Epidermal melanocyte (primary cell): ENCODE measurements at regions not wholly inside any gene's neighbourhood (a gene's known extent, or its start where the extent isn't known, plus 50 kb on each side); places are given as distances from the start of the nearest gene placed in this dataset.
"Not testable (repeated sequence)": the region's sequence is repeated elsewhere in the genome, so short reads cannot be mapped to it uniquely, and the experiment has no call there.

Experiments
- DNase-seq: peaks from one replicate; pipeline ENCODE4 v3.0.0; 2011; ENCODE audit warnings: low spot score; ENCODE audit not compliant: insufficient read length

DNA sequence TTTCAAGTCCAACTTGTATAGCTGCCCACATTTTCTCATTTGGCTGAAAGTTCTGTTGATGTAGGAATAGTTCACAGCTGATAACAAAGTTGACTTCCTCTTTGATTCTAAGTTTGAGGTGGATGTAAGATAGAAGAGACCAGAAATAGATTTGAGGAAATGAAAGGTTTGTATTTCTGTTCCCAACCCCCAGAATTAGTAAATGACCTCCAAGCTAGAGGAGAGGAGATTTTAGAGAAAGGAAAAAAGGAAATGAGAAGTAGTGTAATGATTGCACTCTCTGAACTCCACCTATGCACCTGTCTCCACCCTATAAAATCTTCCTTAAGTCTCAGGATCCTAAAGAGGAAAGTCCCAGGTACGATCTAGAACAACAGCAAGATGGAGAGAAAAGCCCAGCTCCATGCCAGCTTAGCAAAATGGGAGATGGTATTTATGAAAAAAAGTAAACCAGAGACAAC, 130.4 kb upstream of the POC5 start:
- no peak for DNase-seq

DNA sequence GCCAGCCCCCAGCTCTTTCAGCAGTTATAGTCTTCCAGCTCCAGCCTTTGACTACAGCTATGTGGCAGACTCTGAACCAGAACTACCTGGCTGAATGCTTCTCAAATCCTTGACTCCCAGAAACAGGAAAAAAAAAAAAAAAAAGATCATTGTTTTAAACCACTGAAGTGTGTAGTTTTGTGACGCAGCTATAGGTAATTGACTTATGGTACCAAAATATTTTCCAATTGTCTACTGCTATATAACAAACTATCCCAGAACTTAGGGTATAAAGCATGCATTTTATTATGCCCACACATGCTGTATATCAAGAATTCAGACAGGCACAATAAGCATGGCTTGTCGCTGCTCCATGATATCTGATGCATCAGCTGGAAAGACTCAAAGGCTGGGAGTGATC, 127.1 kb upstream of the POC5 start:
- DNase-seq = no peak

GRCh38 chr5:75843319-75843718, 126.1 kb upstream of the POC5 start:
- DNase-seq = no peak

DNA sequence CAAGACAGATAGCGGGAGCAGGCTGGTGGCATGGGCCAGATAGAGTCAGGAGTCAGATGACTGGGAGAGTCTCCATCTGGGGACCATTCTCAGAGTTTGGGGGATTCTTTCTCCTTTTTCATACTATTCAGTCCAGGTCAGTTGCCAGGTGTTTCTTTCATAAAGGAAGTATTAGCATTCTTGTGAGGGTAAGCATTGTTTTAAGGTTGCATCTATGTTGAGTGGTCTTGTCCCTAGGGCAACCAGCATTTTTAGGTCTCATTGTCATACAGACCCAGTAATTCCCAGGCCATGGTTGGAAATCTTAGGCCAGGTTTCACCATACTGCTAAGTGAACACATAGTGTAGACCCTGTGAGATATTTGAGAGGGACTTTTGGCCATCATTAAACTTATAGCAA, 122.3 kb upstream of the POC5 start:
- DNase-seq = no peak

DNA sequence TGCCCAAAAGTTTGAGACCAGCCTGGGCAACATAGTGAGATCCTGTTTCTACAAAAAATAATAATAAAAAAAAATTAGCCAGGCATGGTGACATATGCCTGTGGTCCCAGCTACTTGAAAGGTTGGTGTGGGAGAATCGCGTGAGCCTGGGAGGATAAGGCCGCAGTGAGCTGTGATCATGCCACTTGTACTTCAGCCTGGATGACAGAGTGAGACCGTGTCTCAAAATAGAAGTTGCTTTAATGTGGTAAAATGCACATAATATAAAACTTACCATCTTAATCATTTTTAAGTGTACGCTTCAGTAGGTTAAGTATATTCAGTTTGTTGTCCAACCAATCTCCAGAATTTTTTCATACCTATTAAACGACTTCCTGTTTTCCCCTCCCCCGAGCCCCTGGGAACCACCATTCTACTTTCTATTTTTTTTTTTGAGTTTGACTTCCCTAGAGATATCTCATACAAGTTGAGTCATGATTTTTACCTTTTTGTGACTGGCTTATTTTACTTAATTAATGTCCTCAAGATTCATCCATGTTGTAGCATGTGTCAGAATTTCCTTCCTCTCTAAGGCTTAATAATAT, 120.1 kb upstream of the POC5 start:
- DNase-seq = no peak

DNA sequence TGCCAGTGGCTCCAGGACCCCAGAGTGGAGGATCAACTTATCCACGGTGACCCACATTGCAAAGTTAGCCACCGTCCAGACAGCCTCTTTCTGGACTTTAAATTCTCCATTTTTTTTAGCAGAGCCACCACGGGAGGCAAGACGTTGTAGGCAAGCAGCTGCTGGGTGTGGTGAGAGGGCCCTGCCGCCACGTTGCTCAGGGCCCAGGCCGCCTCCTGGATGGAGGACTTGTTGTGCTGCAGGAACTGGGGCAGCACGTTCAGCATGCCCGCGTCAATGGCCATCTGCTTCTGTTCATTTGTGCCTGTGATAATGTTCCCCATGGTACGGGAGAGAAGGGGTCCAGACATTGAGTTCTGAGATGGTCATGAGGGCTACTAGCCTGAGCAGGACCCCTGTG, 114.3 kb upstream of the POC5 start:
- no peak for DNase-seq

GRCh38 chr5:75828029-75828428, 110.8 kb upstream of the POC5 start:
- DNase-seq = no peak

DNA sequence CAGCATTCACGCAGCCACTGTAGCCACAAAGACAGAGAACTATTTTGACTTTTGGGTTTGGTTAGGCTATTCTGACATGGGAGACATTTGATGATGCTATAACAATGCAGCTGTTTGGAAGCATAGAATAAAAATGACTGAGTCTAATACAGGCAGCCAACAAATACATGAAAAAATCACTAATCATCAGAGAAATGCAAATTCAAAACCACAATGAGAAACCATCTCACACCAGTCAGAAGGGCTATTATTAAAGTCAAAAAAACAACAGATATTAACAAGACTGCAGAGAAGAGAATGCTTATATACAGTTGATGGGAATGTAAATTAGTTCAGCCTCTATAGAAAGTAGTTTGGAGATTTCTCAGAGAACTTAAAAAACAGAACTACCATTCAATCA, 107.1 kb upstream of the POC5 start:
- DNase-seq = no peak

GRCh38 chr5:75823811-75824210, 106.6 kb upstream of the POC5 start:
- no peak for DNase-seq

DNA sequence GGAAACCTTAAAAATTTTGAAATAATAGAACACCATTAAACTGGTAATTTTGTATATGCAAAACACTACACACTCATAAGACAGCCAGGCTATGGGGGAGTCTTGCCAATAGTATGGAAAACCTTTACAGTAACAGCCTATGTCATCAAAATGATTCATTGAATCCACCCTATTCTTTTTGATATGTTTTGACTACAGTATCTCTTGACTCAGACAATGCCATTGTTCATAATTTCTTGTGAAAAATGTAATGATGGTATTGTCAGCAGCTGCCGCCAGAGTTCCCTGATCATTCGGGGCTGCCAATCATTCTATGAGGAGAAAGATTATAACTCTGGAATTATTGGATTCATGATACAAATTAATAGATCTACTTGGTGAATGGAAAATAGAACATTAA, 101.4 kb upstream of the POC5 start:
- DNase-seq = no peak

DNA sequence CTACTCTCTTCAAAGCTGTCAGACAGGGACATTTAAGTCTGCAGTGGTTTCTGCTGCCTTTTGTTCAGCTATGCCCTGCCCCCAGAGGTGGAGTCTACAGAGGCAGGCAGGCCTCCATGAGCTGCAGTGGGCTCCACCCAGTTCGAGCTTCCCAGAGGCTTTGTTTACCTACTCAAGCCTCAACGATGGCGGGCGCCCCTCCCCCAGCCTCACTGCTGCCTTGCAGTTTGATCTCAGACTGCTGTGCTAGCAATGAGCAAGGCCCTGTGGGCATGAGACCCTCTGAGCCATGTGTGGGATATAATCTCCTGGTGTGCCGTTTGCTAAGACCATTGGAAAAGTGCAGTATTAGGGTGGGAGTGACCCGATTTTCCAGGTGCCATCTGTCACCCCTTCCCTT, 82.5 kb upstream of the POC5 start:
- not testable (repeated sequence) for DNase-seq

- DNase-seq = not testable (repeated sequence)
Measured at GRCh38 chr5:75769338-75769737, 52.1 kb upstream of the POC5 start.
